Peyer's patch (tissue), 4 donors: ENCODE measurements at regions not wholly inside any gene's neighbourhood (a gene's known extent, or its start where the extent isn't known, plus 50 kb on each side); places are given as distances from the start of the nearest gene placed in this dataset.

ENCODE experiments used
- POLR2A ChIP-seq, 2 donors: fragments of 450-650 bp; IDR thresholded peaks; one replicate each; pipeline ENCODE4 v1.5.1; 2017; ENCODE audit warnings: antibody characterized with exemption in 2 of 2, mild to moderate bottlenecking in 2 of 2, moderate library complexity in 2 of 2
- TF ChIP-seq, protein P1 (sequence below), 6 experiments: fragments of 450-650 bp in 4 of 6; fragments of 200-600 bp in 2 of 6; sonication (generic) in 1 of 6; IDR thresholded peaks; one replicate each; pipeline ENCODE4 v1.5.1; 2017 to 2019; ENCODE audit warnings: antibody characterized with exemption in 6 of 6, mild to moderate bottlenecking in 3 of 6, moderate library complexity in 1 of 6

DNA sequence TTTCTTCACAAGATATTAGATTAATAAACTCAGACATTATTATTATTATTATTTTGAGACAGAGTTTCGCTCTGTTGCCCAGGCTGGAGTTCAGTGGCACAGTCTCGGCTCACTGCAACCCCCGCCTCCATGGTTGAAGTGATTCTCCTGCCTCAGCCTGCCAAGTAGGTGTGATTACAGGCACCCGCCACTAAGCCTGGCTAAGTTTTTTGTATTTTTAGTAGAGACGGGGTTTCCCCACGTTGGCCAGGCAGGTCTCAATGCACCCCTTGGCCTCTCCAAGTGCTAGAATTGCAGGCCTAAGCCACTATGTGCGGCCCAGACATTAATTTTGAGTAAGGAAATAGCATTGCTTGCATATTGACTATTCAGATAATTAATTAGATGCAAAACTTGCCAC, 554.9 kb upstream of the LRFN5 start:
- TF ChIP-seq, protein P1, sequence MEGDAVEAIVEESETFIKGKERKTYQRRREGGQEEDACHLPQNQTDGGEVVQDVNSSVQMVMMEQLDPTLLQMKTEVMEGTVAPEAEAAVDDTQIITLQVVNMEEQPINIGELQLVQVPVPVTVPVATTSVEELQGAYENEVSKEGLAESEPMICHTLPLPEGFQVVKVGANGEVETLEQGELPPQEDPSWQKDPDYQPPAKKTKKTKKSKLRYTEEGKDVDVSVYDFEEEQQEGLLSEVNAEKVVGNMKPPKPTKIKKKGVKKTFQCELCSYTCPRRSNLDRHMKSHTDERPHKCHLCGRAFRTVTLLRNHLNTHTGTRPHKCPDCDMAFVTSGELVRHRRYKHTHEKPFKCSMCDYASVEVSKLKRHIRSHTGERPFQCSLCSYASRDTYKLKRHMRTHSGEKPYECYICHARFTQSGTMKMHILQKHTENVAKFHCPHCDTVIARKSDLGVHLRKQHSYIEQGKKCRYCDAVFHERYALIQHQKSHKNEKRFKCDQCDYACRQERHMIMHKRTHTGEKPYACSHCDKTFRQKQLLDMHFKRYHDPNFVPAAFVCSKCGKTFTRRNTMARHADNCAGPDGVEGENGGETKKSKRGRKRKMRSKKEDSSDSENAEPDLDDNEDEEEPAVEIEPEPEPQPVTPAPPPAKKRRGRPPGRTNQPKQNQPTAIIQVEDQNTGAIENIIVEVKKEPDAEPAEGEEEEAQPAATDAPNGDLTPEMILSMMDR (IDR thresholded peaks at IDR 0.05): no peak
- TF ChIP-seq POLR2A (IDR thresholded peaks at IDR 0.05): no peak
